ENCODE measurements at regions not wholly inside any gene's neighbourhood (a gene's known extent, or its start where the extent isn't known, plus 50 kb on each side); places are given as distances from the start of the nearest gene placed in this dataset.
"Not testable (repeated sequence)": the region's sequence is repeated elsewhere in the genome, so short reads cannot be mapped to it uniquely, and the experiment has no call there.

- no peak for DNase-seq (ENCODE audit: low read depth, low spot score)
Measured at GRCh38 chr2:186940463-186940862, 91.5 kb upstream of the ZSWIM2 start.

GRCh38 chr2:186934420-186934819 lies 85.5 kb upstream of the ZSWIM2 start:
- DNase-seq (ENCODE audit: low read depth, low spot score): no peak

GRCh38 chr2:186927867-186928191 lies 78.9 kb upstream of the ZSWIM2 start:
- DNase-seq (ENCODE audit: low read depth, low spot score): no peak

GRCh38 chr2:186927185-186927866 lies 78.4 kb upstream of the ZSWIM2 start:
- no peak for DNase-seq (ENCODE audit: low read depth, low spot score)

- DNase-seq (ENCODE audit: low read depth, low spot score): no peak
Measured at GRCh38 chr2:186925514-186925913, 76.5 kb upstream of the ZSWIM2 start.

GRCh38 chr2:186922316-186922715 lies 73.3 kb upstream of the ZSWIM2 start:
- not testable (repeated sequence) for DNase-seq (ENCODE audit: low read depth, low spot score)

GRCh38 chr2:186919296-186919695 lies 70.3 kb upstream of the ZSWIM2 start:
- peak; percentile 60 for DNase-seq (ENCODE audit: low read depth, low spot score)

GRCh38 chr2:186918495-186918894 lies 69.5 kb upstream of the ZSWIM2 start:
- no peak for DNase-seq (ENCODE audit: low read depth, low spot score)

GRCh38 chr2:186917866-186918265 lies 68.9 kb upstream of the ZSWIM2 start:
- DNase-seq (ENCODE audit: low read depth, low spot score): no peak

- DNase-seq (ENCODE audit: low read depth, low spot score): no peak
Measured at GRCh38 chr2:186913870-186914269, 64.9 kb upstream of the ZSWIM2 start.

- no peak for DNase-seq (ENCODE audit: low read depth, low spot score)
Measured at GRCh38 chr2:186912979-186913378, 64.0 kb upstream of the ZSWIM2 start.

- no peak for DNase-seq (ENCODE audit: low read depth, low spot score)
Measured at GRCh38 chr2:186911551-186912085, 62.6 kb upstream of the ZSWIM2 start.

GRCh38 chr2:186910996-186911395 lies 62.0 kb upstream of the ZSWIM2 start:
- no peak for DNase-seq (ENCODE audit: low read depth, low spot score)

GRCh38 chr2:186909095-186909494 lies 60.1 kb upstream of the ZSWIM2 start:
- DNase-seq (ENCODE audit: low read depth, low spot score): no peak

- no peak for DNase-seq (ENCODE audit: low read depth, low spot score)
Measured at GRCh38 chr2:186907897-186908296, 58.9 kb upstream of the ZSWIM2 start.

- DNase-seq (ENCODE audit: low read depth, low spot score): no peak
Measured at GRCh38 chr2:186903216-186903615, 54.2 kb upstream of the ZSWIM2 start.

All from pulmonary artery endothelial cell (primary cell).